ENCODE measurements at regions not wholly inside any gene's neighbourhood (a gene's known extent, or its start where the extent isn't known, plus 50 kb on each side); places are given as distances from the start of the nearest gene placed in this dataset.

GRCh38 chr2:129799036-129799958 is 180.2 kb upstream of the RAB6C start:
- H3K4me3 ChIP-seq (ENCODE audit: low read depth in 1 of 2, low read length in 2 of 2), result no peak overlapping the region
- H3K4me1 ChIP-seq (ENCODE audit: control insufficient read depth in 2 of 2, insufficient read depth in 2 of 2, low read length in 1 of 2), result no peaks in the 10 kb centered on the region
- WGBS, 2 donors, result 85 to 90% methylated on average over 18 of the region's 18 CpGs
- no peaks in the 10 kb centered on the region for H3K27me3 ChIP-seq (ENCODE audit: control insufficient read depth in 1 of 2, insufficient read depth in 2 of 2, low read length in 2 of 2)
- no peaks in the 10 kb centered on the region for H3K36me3 ChIP-seq (ENCODE audit: control insufficient read depth in 2 of 2, insufficient read depth in 2 of 2, low read length in 1 of 2)
- H3K9me3 ChIP-seq (ENCODE audit: control insufficient read depth in 2 of 2, insufficient read depth in 1 of 2, low read depth in 1 of 2, low read length in 1 of 2), result no peaks in the 10 kb centered on the region
- no peak overlapping the region for H3K27ac ChIP-seq (ENCODE audit: low read depth in 2 of 2, low read length in 1 of 2)

GRCh38 chr2:129800285-129800684 is 179.2 kb upstream of the RAB6C start:
- no peak overlapping the region for H3K27ac ChIP-seq (ENCODE audit: low read depth in 2 of 2, low read length in 1 of 2)
- no peaks in the 10 kb centered on the region for H3K27me3 ChIP-seq (ENCODE audit: control insufficient read depth in 1 of 2, insufficient read depth in 2 of 2, low read length in 2 of 2)
- H3K9me3 ChIP-seq (ENCODE audit: control insufficient read depth in 2 of 2, insufficient read depth in 1 of 2, low read depth in 1 of 2, low read length in 1 of 2), result no peaks in the 10 kb centered on the region
- H3K4me3 ChIP-seq (ENCODE audit: low read depth in 1 of 2, low read length in 2 of 2), result no peak overlapping the region
- no peaks in the 10 kb centered on the region for H3K4me1 ChIP-seq (ENCODE audit: control insufficient read depth in 2 of 2, insufficient read depth in 2 of 2, low read length in 1 of 2)
- WGBS, 2 donors, result 89 to 92% methylated on average over 5 of the region's 5 CpGs
- no peaks in the 10 kb centered on the region for H3K36me3 ChIP-seq (ENCODE audit: control insufficient read depth in 2 of 2, insufficient read depth in 2 of 2, low read length in 1 of 2)

DNA sequence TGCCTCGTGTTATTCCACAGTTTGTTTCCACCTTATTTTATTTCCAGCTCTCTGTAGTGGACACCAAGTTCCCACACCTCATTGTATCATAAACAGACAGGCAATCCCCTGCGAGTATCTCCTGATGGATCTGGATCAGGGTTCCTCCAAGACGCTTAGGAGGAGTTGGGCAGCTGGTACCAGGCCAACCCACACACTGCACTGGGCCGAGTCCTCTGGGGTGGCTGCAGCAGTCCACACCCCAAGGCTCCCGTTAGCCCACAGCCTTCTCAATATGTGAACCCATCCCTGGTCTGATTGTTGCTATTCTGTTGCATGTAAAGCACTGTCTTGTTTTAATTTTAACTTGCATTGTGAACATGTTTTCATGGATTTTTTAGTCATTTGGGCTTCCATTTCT is 178.8 kb upstream of the RAB6C start:
- Histone ChIP-seq H3K36me3 (ENCODE audit: control insufficient read depth in 2 of 2, insufficient read depth in 2 of 2, low read length in 1 of 2) (no peaks in the 10 kb centered on the region), H3K27me3 (ENCODE audit: control insufficient read depth in 1 of 2, insufficient read depth in 2 of 2, low read length in 2 of 2) (no peaks in the 10 kb centered on the region), H3K4me1 (ENCODE audit: control insufficient read depth in 2 of 2, insufficient read depth in 2 of 2, low read length in 1 of 2) (no peaks in the 10 kb centered on the region), H3K9me3 (ENCODE audit: control insufficient read depth in 2 of 2, insufficient read depth in 1 of 2, low read depth in 1 of 2, low read length in 1 of 2) (no peaks in the 10 kb centered on the region), H3K27ac (ENCODE audit: low read depth in 2 of 2, low read length in 1 of 2) (no peak overlapping the region), H3K4me3 (ENCODE audit: low read depth in 1 of 2, low read length in 2 of 2) (no peak overlapping the region)
- 76 to 81% methylated on average over 5 of the region's 5 CpGs for WGBS, 2 donors

GRCh38 chr2:129801575-129801974 is 177.9 kb upstream of the RAB6C start:
- Histone ChIP-seq H3K4me3 (ENCODE audit: low read depth in 1 of 2, low read length in 2 of 2) (no peak overlapping the region), H3K9me3 (ENCODE audit: control insufficient read depth in 2 of 2, insufficient read depth in 1 of 2, low read depth in 1 of 2, low read length in 1 of 2) (no peaks in the 10 kb centered on the region), H3K4me1 (ENCODE audit: control insufficient read depth in 2 of 2, insufficient read depth in 2 of 2, low read length in 1 of 2) (no peaks in the 10 kb centered on the region), H3K36me3 (ENCODE audit: control insufficient read depth in 2 of 2, insufficient read depth in 2 of 2, low read length in 1 of 2) (no peaks in the 10 kb centered on the region), H3K27me3 (ENCODE audit: control insufficient read depth in 1 of 2, insufficient read depth in 2 of 2, low read length in 2 of 2) (no peaks in the 10 kb centered on the region), H3K27ac (ENCODE audit: low read depth in 2 of 2, low read length in 1 of 2) (no peak overlapping the region)
- 51 to 53% methylated on average over 1 of the region's 1 CpG for WGBS, 2 donors

DNA sequence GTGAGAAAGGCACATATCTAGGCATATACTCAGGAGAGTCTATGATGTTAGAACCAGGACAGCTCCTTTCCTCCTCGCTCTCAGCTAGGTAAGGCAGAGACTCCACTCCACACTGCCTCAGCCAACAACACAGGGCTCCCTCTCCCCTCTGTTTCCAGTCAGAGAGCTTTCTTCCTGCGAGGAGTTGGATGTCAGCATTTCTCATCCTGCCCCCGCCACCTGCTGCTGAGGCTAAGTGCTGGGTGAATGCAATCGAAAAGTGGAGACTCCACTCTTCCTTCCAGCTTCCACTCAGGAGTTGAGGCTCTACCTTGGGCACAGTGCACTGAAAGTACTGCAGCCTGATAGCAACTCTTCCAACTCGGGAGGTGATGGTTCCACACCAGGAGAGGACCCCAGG is 177.2 kb upstream of the RAB6C start:
- no peaks in the 10 kb centered on the region for H3K36me3 ChIP-seq (ENCODE audit: control insufficient read depth in 2 of 2, insufficient read depth in 2 of 2, low read length in 1 of 2)
- no peak overlapping the region for H3K4me3 ChIP-seq (ENCODE audit: low read depth in 1 of 2, low read length in 2 of 2)
- no peak overlapping the region for H3K27ac ChIP-seq (ENCODE audit: low read depth in 2 of 2, low read length in 1 of 2)
- no peaks in the 10 kb centered on the region for H3K9me3 ChIP-seq (ENCODE audit: control insufficient read depth in 2 of 2, insufficient read depth in 1 of 2, low read depth in 1 of 2, low read length in 1 of 2)
- WGBS, 2 donors, result 71 to 82% methylated on average over 5 of the region's 5 CpGs
- no peaks in the 10 kb centered on the region for H3K27me3 ChIP-seq (ENCODE audit: control insufficient read depth in 1 of 2, insufficient read depth in 2 of 2, low read length in 2 of 2)
- H3K4me1 ChIP-seq (ENCODE audit: control insufficient read depth in 2 of 2, insufficient read depth in 2 of 2, low read length in 1 of 2), result no peaks in the 10 kb centered on the region

DNA sequence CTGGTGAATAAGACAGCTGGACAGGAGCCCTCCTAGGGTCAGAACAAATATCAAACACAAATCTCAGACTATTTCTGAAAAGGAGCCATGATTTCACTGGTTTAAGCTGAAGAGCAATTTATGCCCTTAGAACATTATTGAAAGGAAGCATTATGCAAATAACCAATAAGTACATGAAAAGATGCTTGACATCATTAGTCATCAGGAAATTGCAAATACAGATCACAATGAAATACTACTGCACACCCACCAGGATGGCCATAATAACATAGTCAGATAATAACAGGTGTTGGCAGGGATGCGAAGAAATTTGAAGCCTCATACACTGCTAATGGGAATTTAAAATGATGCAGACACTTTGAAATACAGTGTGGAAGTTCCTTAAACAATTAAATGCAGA is 176.4 kb upstream of the RAB6C start:
- Histone ChIP-seq H3K36me3 (ENCODE audit: control insufficient read depth in 2 of 2, insufficient read depth in 2 of 2, low read length in 1 of 2) (no peaks in the 10 kb centered on the region), H3K4me1 (ENCODE audit: control insufficient read depth in 2 of 2, insufficient read depth in 2 of 2, low read length in 1 of 2) (no peaks in the 10 kb centered on the region), H3K4me3 (ENCODE audit: low read depth in 1 of 2, low read length in 2 of 2) (no peak overlapping the region), H3K27me3 (ENCODE audit: control insufficient read depth in 1 of 2, insufficient read depth in 2 of 2, low read length in 2 of 2) (no peaks in the 10 kb centered on the region), H3K9me3 (ENCODE audit: control insufficient read depth in 2 of 2, insufficient read depth in 1 of 2, low read depth in 1 of 2, low read length in 1 of 2) (no peaks in the 10 kb centered on the region), H3K27ac (ENCODE audit: low read depth in 2 of 2, low read length in 1 of 2) (no peak overlapping the region)
- WGBS, 2 donors, result 82 to 86% methylated on average over 1 of the region's 1 CpG

DNA sequence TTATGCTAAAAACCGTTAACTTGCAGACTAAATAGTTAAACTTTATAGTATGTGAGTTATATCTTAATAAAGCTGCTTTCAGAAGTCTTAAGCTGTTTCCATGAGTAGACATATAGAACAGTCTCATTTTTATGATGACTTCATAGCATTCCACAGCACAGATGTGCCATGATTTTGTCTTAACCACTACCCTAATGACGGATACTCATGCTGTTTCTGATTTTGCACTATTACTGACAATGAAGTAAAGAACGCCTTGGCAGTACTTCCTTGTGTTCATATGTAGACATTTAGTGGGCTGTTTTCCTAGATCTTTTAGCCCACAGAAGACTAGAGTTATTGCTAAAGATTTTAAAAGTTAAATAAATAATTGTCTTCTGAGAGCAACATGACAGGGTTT is 175.6 kb upstream of the RAB6C start:
- 84 to 88% methylated on average over 3 of the region's 3 CpGs for WGBS, 2 donors
- Histone ChIP-seq H3K9me3 (ENCODE audit: control insufficient read depth in 2 of 2, insufficient read depth in 1 of 2, low read depth in 1 of 2, low read length in 1 of 2) (no peaks in the 10 kb centered on the region), H3K36me3 (ENCODE audit: control insufficient read depth in 2 of 2, insufficient read depth in 2 of 2, low read length in 1 of 2) (no peaks in the 10 kb centered on the region), H3K27ac (ENCODE audit: low read depth in 2 of 2, low read length in 1 of 2) (no peak overlapping the region), H3K4me1 (ENCODE audit: control insufficient read depth in 2 of 2, insufficient read depth in 2 of 2, low read length in 1 of 2) (no peaks in the 10 kb centered on the region), H3K27me3 (ENCODE audit: control insufficient read depth in 1 of 2, insufficient read depth in 2 of 2, low read length in 2 of 2) (no peaks in the 10 kb centered on the region), H3K4me3 (ENCODE audit: low read depth in 1 of 2, low read length in 2 of 2) (no peak overlapping the region)

- no peak overlapping the region for H3K4me3 ChIP-seq (ENCODE audit: low read depth in 1 of 2, low read length in 2 of 2)
- no peaks in the 10 kb centered on the region for H3K9me3 ChIP-seq (ENCODE audit: control insufficient read depth in 2 of 2, insufficient read depth in 1 of 2, low read depth in 1 of 2, low read length in 1 of 2)
Measured at GRCh38 chr2:129805899-129806298, 173.6 kb upstream of the RAB6C start.

DNA sequence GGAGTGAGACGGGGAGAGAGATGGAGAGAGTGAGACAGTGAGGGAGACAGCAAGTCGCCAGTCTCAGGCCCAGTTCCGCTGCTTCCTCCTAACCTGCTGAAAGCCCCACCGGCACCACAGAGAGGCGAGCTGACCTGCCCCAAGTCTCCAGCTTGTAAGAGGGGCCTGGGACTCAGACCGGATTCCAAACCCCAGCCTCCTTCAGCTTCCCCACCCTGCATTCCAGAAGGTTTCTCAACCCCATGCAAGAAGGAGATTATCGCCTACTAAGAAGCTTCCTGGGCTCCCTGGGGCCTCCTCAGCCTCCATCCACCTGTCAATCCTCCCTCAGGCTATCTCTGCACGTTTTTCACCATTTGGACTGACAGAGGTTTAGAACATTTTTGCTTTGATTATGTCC is 173.1 kb upstream of the RAB6C start:
- H3K36me3 ChIP-seq (ENCODE audit: control insufficient read depth in 2 of 2, insufficient read depth in 2 of 2, low read length in 1 of 2), result no peaks in the 10 kb centered on the region
- H3K4me1 ChIP-seq (ENCODE audit: control insufficient read depth in 2 of 2, insufficient read depth in 2 of 2, low read length in 1 of 2), result no peaks in the 10 kb centered on the region
- no peak overlapping the region for H3K27ac ChIP-seq (ENCODE audit: low read depth in 2 of 2, low read length in 1 of 2)
- 78 to 81% methylated on average over 7 to 8 of the region's 8 CpGs for WGBS, 2 donors
- no peaks in the 10 kb centered on the region for H3K9me3 ChIP-seq (ENCODE audit: control insufficient read depth in 2 of 2, insufficient read depth in 1 of 2, low read depth in 1 of 2, low read length in 1 of 2)
- H3K27me3 ChIP-seq (ENCODE audit: control insufficient read depth in 1 of 2, insufficient read depth in 2 of 2, low read length in 2 of 2), result no peaks in the 10 kb centered on the region
- H3K4me3 ChIP-seq (ENCODE audit: low read depth in 1 of 2, low read length in 2 of 2), result no peak overlapping the region

More at GRCh38 chr2:129805899-129806298, 173.6 kb upstream of the RAB6C start:
- Histone ChIP-seq H3K4me1 (ENCODE audit: control insufficient read depth in 2 of 2, insufficient read depth in 2 of 2, low read length in 1 of 2) (no peaks in the 10 kb centered on the region), H3K27me3 (ENCODE audit: control insufficient read depth in 1 of 2, insufficient read depth in 2 of 2, low read length in 2 of 2) (no peaks in the 10 kb centered on the region), H3K36me3 (ENCODE audit: control insufficient read depth in 2 of 2, insufficient read depth in 2 of 2, low read length in 1 of 2) (no peaks in the 10 kb centered on the region), H3K27ac (ENCODE audit: low read depth in 2 of 2, low read length in 1 of 2) (no peak overlapping the region)
- WGBS, 2 donors, result 80 to 82% methylated on average over 11 of the region's 11 CpGs

DNA sequence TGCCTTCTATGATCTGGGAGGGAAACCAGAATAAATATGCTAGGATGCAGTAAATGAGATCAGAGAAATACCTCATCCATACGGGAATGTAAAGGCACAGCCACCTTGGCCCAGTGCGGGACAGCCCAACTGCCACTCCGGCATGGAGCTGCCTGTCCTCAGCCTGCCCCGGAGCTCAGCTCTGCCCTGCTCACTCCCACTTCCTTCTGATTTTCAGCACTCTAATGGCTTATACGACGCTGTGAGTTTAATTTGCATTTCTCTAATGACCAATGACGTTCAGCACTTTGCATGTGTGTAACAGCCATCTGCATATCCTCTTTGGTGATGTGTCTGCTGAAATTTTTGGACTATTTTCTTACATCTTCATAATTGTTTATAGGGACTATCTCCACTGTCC is 172.5 kb upstream of the RAB6C start:
- no peak overlapping the region for H3K27ac ChIP-seq (ENCODE audit: low read depth in 2 of 2, low read length in 1 of 2)
- H3K4me3 ChIP-seq (ENCODE audit: low read depth in 1 of 2, low read length in 2 of 2), result no peak overlapping the region
- no peaks in the 10 kb centered on the region for H3K36me3 ChIP-seq (ENCODE audit: control insufficient read depth in 2 of 2, insufficient read depth in 2 of 2, low read length in 1 of 2)
- H3K4me1 ChIP-seq (ENCODE audit: control insufficient read depth in 2 of 2, insufficient read depth in 2 of 2, low read length in 1 of 2), result no peaks in the 10 kb centered on the region
- WGBS, 2 donors, result 65 to 76% methylated on average over 7 of the region's 7 CpGs
- no peaks in the 10 kb centered on the region for H3K27me3 ChIP-seq (ENCODE audit: control insufficient read depth in 1 of 2, insufficient read depth in 2 of 2, low read length in 2 of 2)
- H3K9me3 ChIP-seq (ENCODE audit: control insufficient read depth in 2 of 2, insufficient read depth in 1 of 2, low read depth in 1 of 2, low read length in 1 of 2), result no peaks in the 10 kb centered on the region
